Endothelial cell of umbilical vein (primary cell): ENCODE measurements at regions not wholly inside any gene's neighbourhood (a gene's known extent, or its start where the extent isn't known, plus 50 kb on each side); places are given as distances from the start of the nearest gene placed in this dataset.

Experiments
- BruUV-seq: library from RNA; stranded (reverse); fragments of 400-500 nt; replicated peaks from 2 replicates; lab custom pipeline; 2021; lab: Mats Ljungman, UMichigan
- CTCF ChIA-PET: fragments of 300-600, 350-600 bp; sonication (Branson Sonifier 250); formaldehyde crosslinking; loops from one replicate; lab custom pipeline; 2021; ENCODE audit warnings: antibody characterized with exemption, inconsistent platforms; lab: Charles Lee
- POLR2A ChIA-PET: fragments of 300-600, 350-600 bp; sonication (Branson Sonifier 250); formaldehyde crosslinking; loops from one replicate; lab custom pipeline; 2021; ENCODE audit warnings: antibody characterized with exemption, inconsistent platforms; lab: Charles Lee
- DNase-seq: peaks from one replicate; pipeline ENCODE4 v3.0.0-alpha.2; 2011; ENCODE audit warnings: low read depth, low spot score
- FAIRE-seq: peaks from 2 replicates; lab custom pipeline; 2011; peaks lifted over from hg19 to GRCh38; lab: Jason Lieb, UNC
- H2AFZ ChIP-seq: 2 replicates; pipeline ENCODE4 v1.6.0; 2012; ENCODE audit warnings: low read depth, low read length, control low read depth, inconsistent platforms
- H3K27ac ChIP-seq: 2 replicates; pipeline ENCODE4 v1.5.1; 2011; ENCODE audit warnings: low read depth, mild to moderate bottlenecking, control low read depth, low read length, moderate library complexity; ENCODE audit not compliant: insufficient read depth
- H3K27me3 ChIP-seq, 2 experiments: 2 replicates each; pipeline versions ENCODE4 v1.6.0 to v1.6.1; 2011; ENCODE audit warnings: low read length in 2 of 2, mixed read lengths in 1 of 2; ENCODE audit not compliant: control insufficient read depth in 2 of 2, insufficient read depth in 2 of 2
- H3K36me3 ChIP-seq, 2 experiments: 2 replicates in 1 of 2; 3 replicates in 1 of 2; pipeline ENCODE4 v1.5.1; 2011; ENCODE audit warnings: low read length in 2 of 2, mild to moderate bottlenecking in 1 of 2, moderate library complexity in 1 of 2; ENCODE audit not compliant: control insufficient read depth in 2 of 2, insufficient read depth in 2 of 2; ENCODE audit errors: extremely low read depth in 1 of 2
- H3K4me1 ChIP-seq: 3 replicates; pipeline ENCODE4 v1.5.1; 2011; ENCODE audit warnings: mild to moderate bottlenecking, low read length; ENCODE audit not compliant: control insufficient read depth, insufficient read depth; ENCODE audit errors: extremely low read depth
- H3K4me2 ChIP-seq: 2 replicates; pipeline ENCODE4 v1.6.1; 2011; ENCODE audit warnings: low read length, control low read depth, mixed read lengths; ENCODE audit not compliant: insufficient read depth
- H3K4me3 ChIP-seq, 3 experiments: fragments of 200-600 bp in 1 of 3; sonication (generic), shearing (Covaris generic) in 1 of 3; replicated peaks in 1 of 3; 2 replicates each; pipeline ENCODE4 v1.5.1; 2011 to 2016; ENCODE audit warnings: control low read depth in 3 of 3, low read length in 3 of 3, mild to moderate bottlenecking in 2 of 3, inconsistent platforms in 1 of 3, low read depth in 1 of 3, moderate library complexity in 1 of 3; ENCODE audit not compliant: insufficient read depth in 1 of 3
- H3K79me2 ChIP-seq: 2 replicates; pipeline ENCODE4 v1.6.0; 2012; ENCODE audit warnings: low read length, inconsistent platforms; ENCODE audit not compliant: control insufficient read depth, insufficient read depth
- H3K9ac ChIP-seq: replicated peaks from 2 replicates; pipeline ENCODE3; 2011; ENCODE audit warnings: low read length, control low read depth; ENCODE audit not compliant: insufficient read depth; ENCODE audit errors: extremely low read depth
- H3K9me1 ChIP-seq: replicated peaks from 3 replicates; pipeline ENCODE4 v1.6.0; 2011; ENCODE audit warnings: mild to moderate bottlenecking, low read length; ENCODE audit not compliant: control insufficient read depth, insufficient read depth; ENCODE audit errors: extremely low read depth
- H3K9me3 ChIP-seq: replicated peaks from 2 replicates; pipeline ENCODE4 v1.5.1; 2012; ENCODE audit warnings: low read length, inconsistent platforms; ENCODE audit not compliant: control insufficient read depth, insufficient read depth
- H4K20me1 ChIP-seq: replicated peaks from 2 replicates; pipeline ENCODE3; 2011; ENCODE audit warnings: mild to moderate bottlenecking, low read length; ENCODE audit not compliant: control insufficient read depth, insufficient read depth; ENCODE audit errors: extremely low read depth
- CTCF ChIP-seq, 2 donors: IDR thresholded peaks; 1 replicate in 1 of 2; 2 replicates in 1 of 2; pipeline ENCODE4 v1.5.1; 2011; ENCODE audit warnings: low read length in 2 of 2, mild to moderate bottlenecking in 2 of 2, moderate library complexity in 2 of 2, control low read depth in 1 of 2, inconsistent platforms in 1 of 2, low read depth in 1 of 2; ENCODE audit not compliant: insufficient read depth in 1 of 2; ENCODE audit errors: extremely low read depth in 1 of 2
- EZH2 ChIP-seq: IDR thresholded peaks from 2 replicates; pipeline ENCODE4 v1.6.1; 2012; ENCODE audit warnings: borderline replicate concordance, low read depth, mild to moderate bottlenecking, moderate library complexity, low read length, inconsistent platforms; ENCODE audit not compliant: severe bottlenecking
- FOS ChIP-seq: IDR thresholded peaks from 2 replicates; pipeline ENCODE4 v1.6.1; 2011; ENCODE audit warnings: mild to moderate bottlenecking, low read length, moderate library complexity, borderline replicate concordance; ENCODE audit not compliant: insufficient read depth
- GATA2 ChIP-seq: IDR thresholded peaks from 2 replicates; pipeline ENCODE4 v1.7.0; 2011; ENCODE audit warnings: low read depth, mild to moderate bottlenecking, moderate library complexity, mixed read lengths, low read length; ENCODE audit not compliant: insufficient read length, insufficient read depth
- JUN ChIP-seq: IDR thresholded peaks from 2 replicates; pipeline ENCODE4 v1.6.1; 2011; ENCODE audit warnings: borderline replicate concordance, low read depth; ENCODE audit not compliant: insufficient read length, insufficient read depth
- MAX ChIP-seq: IDR thresholded peaks from 2 replicates; pipeline ENCODE4 v1.6.1; 2011; ENCODE audit not compliant: insufficient read depth, insufficient read length
- MYC ChIP-seq: IDR thresholded peaks from one replicate; pipeline ENCODE4 v1.6.1; 2011; ENCODE audit warnings: mild to moderate bottlenecking, low read depth, low read length
- POLR2A ChIP-seq: IDR thresholded peaks from 2 replicates; pipeline ENCODE4 v1.6.1; 2012; ENCODE audit warnings: low read depth, mild to moderate bottlenecking, control low read depth, low read length
- POLR2AphosphoS5 ChIP-seq: IDR thresholded peaks from 2 replicates; pipeline ENCODE4 v1.6.1; 2012; ENCODE audit warnings: low read depth, mild to moderate bottlenecking, control low read depth, low read length, moderate library complexity; ENCODE audit not compliant: insufficient read depth
- dilution Hi-C: fragments of 300-500 bp; cut with MboI; formaldehyde crosslinking; loops from one replicate; pipeline ENCODE4 v1.15.0; 2019; ENCODE audit warnings: low sequenced_read_pairs; ENCODE audit not compliant: extremely low pct_ligation_motif_present
- intact Hi-C: fragments of 100-400 bp; cut with micrococcal nuclease; formaldehyde crosslinking; loops from one replicate; pipeline ENCODE4 v1.10.0; 2022

DNA sequence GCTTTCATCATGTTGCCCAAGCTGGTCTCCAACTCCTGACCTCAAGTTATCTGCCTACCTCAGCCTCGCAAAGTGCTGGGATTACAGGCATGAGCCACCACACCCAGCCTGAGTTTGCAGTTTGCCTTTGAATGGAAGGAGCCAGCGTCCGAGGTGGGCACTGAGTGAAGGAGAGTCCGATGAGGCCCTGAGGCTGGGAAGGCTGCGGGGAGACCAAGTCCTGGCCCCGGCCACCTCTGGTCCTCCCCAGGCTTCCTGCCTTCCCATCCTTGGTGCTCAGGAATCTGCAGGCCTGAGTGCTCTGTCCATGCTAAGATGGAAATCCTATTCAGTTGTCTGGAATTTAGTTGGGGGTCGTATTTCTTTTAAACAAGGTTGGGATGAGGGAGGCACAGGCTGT, 82.9 kb downstream of the SMIM21 start:
- no peaks in the 10 kb centered on the region for H3K27me3 ChIP-seq
- dilution Hi-C loops (no loop called here), intact Hi-C loops (no loop called here)
- no peak overlapping the region for H3K4me2 ChIP-seq
- ChIA-PET CTCF (no interaction called here), POLR2A (no interaction called here)
- no peak overlapping the region for H3K27ac ChIP-seq
- no peak overlapping the region for H2AFZ ChIP-seq
- no peak for FAIRE-seq
- no TSS peak for BruUV-seq
- no peaks in the 10 kb centered on the region for H3K4me1 ChIP-seq
- H3K79me2 ChIP-seq = no peaks in the 10 kb centered on the region
- no peaks in the 10 kb centered on the region for H4K20me1 ChIP-seq
- H3K9me1 ChIP-seq = no peaks in the 10 kb centered on the region
- TF ChIP-seq FOS (no peak), POLR2AphosphoS5 (no peak), EZH2 (no peak), POLR2A (no peak), CTCF (IDR thresholded peaks at IDR 0.05; ENCODE audit: extremely low read depth in 1 of 2, insufficient read depth in 1 of 2, low read depth in 1 of 2, low read length in 2 of 2) (no peak), MYC (no peak), JUN (no peak), MAX (no peak), GATA2 (no peak)
- H3K4me3 ChIP-seq = no peak overlapping the region
- DNase-seq = no peak
- H3K36me3 ChIP-seq = no peaks in the 10 kb centered on the region
- H3K9ac ChIP-seq = no peak overlapping the region
- no peaks in the 10 kb centered on the region for H3K9me3 ChIP-seq
